SH-SY5Y (cell line): ENCODE measurements at regions not wholly inside any gene's neighbourhood (a gene's known extent, or its start where the extent isn't known, plus 50 kb on each side); places are given as distances from the start of the nearest gene placed in this dataset.

Source experiments
- GATA2 ChIP-seq: IDR thresholded peaks from 2 replicates; pipeline ENCODE4 v1.6.1; 2011; ENCODE audit warnings: mild to moderate bottlenecking, low read depth, low read length
- GATA3 ChIP-seq: IDR thresholded peaks from 2 replicates; pipeline ENCODE4 v1.6.1; 2011; ENCODE audit warnings: low read depth, mild to moderate bottlenecking, low read length, moderate library complexity

- TF ChIP-seq GATA2 (no peak), GATA3 (no peak)
These were observed 126.0 kb upstream of the CIBAR2 start for GRCh38 chr16:85238233-85238647.
